ENCODE measurements at regions not wholly inside any gene's neighbourhood (a gene's known extent, or its start where the extent isn't known, plus 50 kb on each side); places are given as distances from the start of the nearest gene placed in this dataset.

DNA sequence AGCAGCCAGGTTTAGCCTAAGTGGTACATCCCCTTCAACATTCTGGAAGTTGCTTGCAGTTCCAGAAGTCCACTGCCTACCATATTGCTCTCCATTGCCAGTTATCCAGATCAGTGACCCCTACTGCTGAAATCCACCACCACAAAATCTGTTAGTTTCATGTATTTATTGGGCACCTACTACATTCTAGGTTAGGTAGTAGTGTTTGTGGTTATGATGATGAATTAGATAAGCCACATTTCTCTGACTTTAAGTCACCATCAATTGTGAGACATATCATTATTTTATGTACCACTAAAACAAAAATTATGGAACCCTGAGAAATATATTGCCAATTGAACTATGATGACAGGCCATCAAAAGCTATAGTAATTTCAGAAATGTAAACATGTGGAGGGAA lies 139.5 kb upstream of the PKDCC start:
- Histone ChIP-seq H3K36me3 (no peaks in the 10 kb centered on the region), H3K27me3 (replicated peaks in 1 of 7) (peaks cover 0 to 10% (median 0%) of the 10 kb centered on the region in 7 donors), H3K9me3 (no peaks in the 10 kb centered on the region), H3K4me1 (no peaks in the 10 kb centered on the region), H3K27ac (no peak overlapping the region), H3K4me3 (no peak overlapping the region)
- DNase-seq, result no peak
- intact Hi-C loops (cut with DNase I; ENCODE audit: low total_unique reads), result no loop called here
- TF ChIP-seq, protein P1, sequence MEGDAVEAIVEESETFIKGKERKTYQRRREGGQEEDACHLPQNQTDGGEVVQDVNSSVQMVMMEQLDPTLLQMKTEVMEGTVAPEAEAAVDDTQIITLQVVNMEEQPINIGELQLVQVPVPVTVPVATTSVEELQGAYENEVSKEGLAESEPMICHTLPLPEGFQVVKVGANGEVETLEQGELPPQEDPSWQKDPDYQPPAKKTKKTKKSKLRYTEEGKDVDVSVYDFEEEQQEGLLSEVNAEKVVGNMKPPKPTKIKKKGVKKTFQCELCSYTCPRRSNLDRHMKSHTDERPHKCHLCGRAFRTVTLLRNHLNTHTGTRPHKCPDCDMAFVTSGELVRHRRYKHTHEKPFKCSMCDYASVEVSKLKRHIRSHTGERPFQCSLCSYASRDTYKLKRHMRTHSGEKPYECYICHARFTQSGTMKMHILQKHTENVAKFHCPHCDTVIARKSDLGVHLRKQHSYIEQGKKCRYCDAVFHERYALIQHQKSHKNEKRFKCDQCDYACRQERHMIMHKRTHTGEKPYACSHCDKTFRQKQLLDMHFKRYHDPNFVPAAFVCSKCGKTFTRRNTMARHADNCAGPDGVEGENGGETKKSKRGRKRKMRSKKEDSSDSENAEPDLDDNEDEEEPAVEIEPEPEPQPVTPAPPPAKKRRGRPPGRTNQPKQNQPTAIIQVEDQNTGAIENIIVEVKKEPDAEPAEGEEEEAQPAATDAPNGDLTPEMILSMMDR (IDR thresholded peaks at IDR 0.05 in 8 of 11, conservative IDR thresholded peaks at IDR 0.05 in 3 of 11), result no peak
- TF ChIP-seq POLR2A (IDR thresholded peaks at IDR 0.05), result no peak
- TF ChIP-seq POLR2AphosphoS5 (IDR thresholded peaks at IDR 0.05), result no peak

DNA sequence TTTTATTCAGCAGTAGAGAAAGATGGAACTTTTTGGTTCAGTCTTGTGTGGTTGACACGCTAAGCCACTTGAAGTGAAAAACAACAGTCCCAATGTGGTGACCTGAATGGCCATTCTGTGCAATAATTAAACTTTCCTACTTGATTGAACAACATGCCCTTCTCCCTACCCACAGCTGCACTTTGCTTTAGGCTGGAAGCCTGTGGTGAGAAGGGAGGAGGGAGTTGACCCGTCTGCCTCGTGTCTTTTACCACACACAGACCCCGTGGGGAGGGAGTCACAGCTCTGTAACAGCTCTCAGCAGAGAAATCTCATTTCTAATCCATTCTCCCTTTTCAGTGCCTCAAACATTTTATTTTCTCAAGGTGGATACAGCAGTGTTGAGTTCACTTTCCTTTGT lies 138.2 kb upstream of the PKDCC start:
- Histone ChIP-seq H3K4me1 (no peaks in the 10 kb centered on the region), H3K27ac (no peak overlapping the region), H3K4me3 (no peak overlapping the region), H3K27me3 (replicated peaks in 1 of 7) (peaks cover 0 to 10% (median 0%) of the 10 kb centered on the region in 7 donors), H3K9me3 (no peaks in the 10 kb centered on the region), H3K36me3 (no peaks in the 10 kb centered on the region)
- no peak for DNase-seq
- intact Hi-C loops (cut with DNase I; ENCODE audit: low total_unique reads), result no loop called here
- no peak for TF ChIP-seq POLR2A (IDR thresholded peaks at IDR 0.05)
- no peak for TF ChIP-seq POLR2AphosphoS5 (IDR thresholded peaks at IDR 0.05)
- TF ChIP-seq, protein P1 (IDR thresholded peaks at IDR 0.05 in 8 of 11, conservative IDR thresholded peaks at IDR 0.05 in 3 of 11), result no peak
- WGBS, 5 donors, result 32 to 45% (median 36%) methylated on average over 4 of the region's 4 CpGs

DNA sequence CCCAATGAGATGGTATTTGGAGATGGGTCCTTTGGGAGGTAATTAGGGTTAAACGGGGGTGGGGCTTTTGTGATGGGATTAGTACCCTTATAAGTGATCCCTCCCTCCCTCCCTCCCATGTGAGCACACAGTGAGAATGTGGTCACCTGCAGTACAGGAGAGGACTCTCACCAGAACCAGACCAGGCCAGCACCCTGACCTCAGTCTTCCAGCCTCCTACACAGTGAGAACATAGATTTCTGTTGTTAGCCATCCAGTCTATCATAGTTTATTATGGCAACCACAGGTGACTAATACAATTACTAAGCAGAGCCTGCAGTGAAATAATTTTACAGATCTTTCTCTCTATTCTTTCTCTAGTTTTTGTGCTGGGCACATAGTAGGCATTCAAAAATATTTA lies 137.7 kb upstream of the PKDCC start:
- no peak for DNase-seq
- H3K27ac ChIP-seq, result no peak overlapping the region
- no peaks in the 10 kb centered on the region for H3K36me3 ChIP-seq
- H3K27me3 ChIP-seq (replicated peaks in 1 of 7), result peaks cover 0 to 10% (median 0%) of the 10 kb centered on the region in 7 donors
- intact Hi-C loops (cut with DNase I; ENCODE audit: low total_unique reads), result no loop called here
- 58 to 88% (median 70%) methylated on average over 1 of the region's 1 CpG for WGBS, 5 donors
- H3K4me1 ChIP-seq, result no peaks in the 10 kb centered on the region
- H3K9me3 ChIP-seq, result no peaks in the 10 kb centered on the region
- no peak overlapping the region for H3K4me3 ChIP-seq
- TF ChIP-seq POLR2AphosphoS5 (IDR thresholded peaks at IDR 0.05) (no peak), POLR2A (IDR thresholded peaks at IDR 0.05) (no peak)
- TF ChIP-seq, protein P1 (IDR thresholded peaks at IDR 0.05 in 8 of 11, conservative IDR thresholded peaks at IDR 0.05 in 3 of 11), result no peak

DNA sequence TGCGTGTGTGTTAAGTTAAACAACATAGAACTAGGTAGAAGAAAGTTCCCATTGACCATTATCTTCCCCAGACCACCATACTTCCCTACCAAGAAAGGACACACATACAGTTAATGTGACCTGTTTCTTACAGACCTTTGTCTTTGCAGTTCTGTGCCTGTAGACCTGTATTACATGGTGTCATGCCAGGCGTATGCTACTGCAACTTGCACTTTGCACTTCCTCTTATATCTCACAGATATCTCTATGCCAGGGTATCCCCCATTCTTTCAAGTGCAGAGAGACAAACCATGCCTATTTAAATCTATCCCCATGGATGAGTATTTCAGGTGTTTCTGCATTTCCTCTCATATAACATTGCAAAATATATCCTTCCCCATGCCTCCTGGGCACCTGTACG lies 136.8 kb upstream of the PKDCC start:
- Histone ChIP-seq H3K4me3 (no peak overlapping the region), H3K27me3 (replicated peaks in 1 of 7) (peaks cover 0 to 7% (median 0%) of the 10 kb centered on the region in 7 donors), H3K4me1 (no peaks in the 10 kb centered on the region), H3K9me3 (no peaks in the 10 kb centered on the region), H3K27ac (no peak overlapping the region), H3K36me3 (no peaks in the 10 kb centered on the region)
- intact Hi-C loops (cut with DNase I; ENCODE audit: low total_unique reads), result no loop called here
- WGBS, 5 donors, result 74 to 87% (median 76%) methylated on average over 3 of the region's 3 CpGs
- TF ChIP-seq POLR2A (IDR thresholded peaks at IDR 0.05), result no peak
- no peak for TF ChIP-seq POLR2AphosphoS5 (IDR thresholded peaks at IDR 0.05)
- TF ChIP-seq, protein P1 (IDR thresholded peaks at IDR 0.05 in 8 of 11, conservative IDR thresholded peaks at IDR 0.05 in 3 of 11), result no peak
- no peak for DNase-seq
